Bronchial epithelial cell (primary cell): ENCODE measurements at regions not wholly inside any gene's neighbourhood (a gene's known extent, or its start where the extent isn't known, plus 50 kb on each side); places are given as distances from the start of the nearest gene placed in this dataset.
A peak's percentile ranks its signal among the peaks of the same experiment; 100 is the strongest.

Experiments used
- DNase-seq: peaks from one replicate; pipeline ENCODE4 v3.0.0-alpha.2; 2010; ENCODE audit warnings: low read depth
- FAIRE-seq: peaks from 2 replicates; lab custom pipeline; 2011; peaks lifted over from hg19 to GRCh38; lab: Jason Lieb, UNC
- H3K27me3 ChIP-seq: 2 replicates; pipeline ENCODE4 v1.5.1; 2011; ENCODE audit warnings: low read length; ENCODE audit not compliant: control insufficient read depth, insufficient read depth
- H3K36me3 ChIP-seq: 2 replicates; pipeline ENCODE4 v1.5.1; 2011; ENCODE audit warnings: low read length; ENCODE audit not compliant: control insufficient read depth, insufficient read depth
- H3K4me3 ChIP-seq: 2 replicates; pipeline ENCODE4 v1.5.1; 2011; ENCODE audit warnings: mild to moderate bottlenecking, low read depth, low read length, control low read depth
- CTCF ChIP-seq: IDR thresholded peaks from 2 replicates; pipeline ENCODE4 v1.5.1; 2011; ENCODE audit warnings: mild to moderate bottlenecking, moderate library complexity, low read length, control low read depth, inconsistent platforms; ENCODE audit not compliant: insufficient read depth, severe bottlenecking

GRCh38 chr2:220005362-220005761, 377.9 kb downstream of the SLC4A3 start:
- FAIRE-seq = no peak
- Histone ChIP-seq H3K36me3 (no peaks in the 10 kb centered on the region), H3K27me3 (no peaks in the 10 kb centered on the region), H3K4me3 (no peak overlapping the region)
- no peak for TF ChIP-seq CTCF
- no peak for DNase-seq

GRCh38 chr2:220006152-220006621, 378.8 kb downstream of the SLC4A3 start:
- FAIRE-seq (no peak), DNase-seq (no peak)
- no peak overlapping the region for H3K4me3 ChIP-seq
- H3K36me3 ChIP-seq = no peaks in the 10 kb centered on the region
- no peak for TF ChIP-seq CTCF
- H3K27me3 ChIP-seq = no peaks in the 10 kb centered on the region

GRCh38 chr2:220011859-220012258, 384.4 kb downstream of the SLC4A3 start:
- no peaks in the 10 kb centered on the region for H3K36me3 ChIP-seq
- no peaks in the 10 kb centered on the region for H3K27me3 ChIP-seq
- TF ChIP-seq CTCF = no peak
- no peak for DNase-seq
- FAIRE-seq = no peak
- H3K4me3 ChIP-seq = no peak overlapping the region

- no peak overlapping the region for H3K4me3 ChIP-seq
- no peak for DNase-seq
- no peak for TF ChIP-seq CTCF
- no peaks in the 10 kb centered on the region for H3K36me3 ChIP-seq
- FAIRE-seq = no peak
- no peaks in the 10 kb centered on the region for H3K27me3 ChIP-seq
Observed at GRCh38 chr2:220014961-220015360, 387.5 kb downstream of the SLC4A3 start.

GRCh38 chr2:220015576-220015975, 388.1 kb downstream of the SLC4A3 start:
- no peak for FAIRE-seq
- Histone ChIP-seq H3K36me3 (no peaks in the 10 kb centered on the region), H3K4me3 (no peak overlapping the region), H3K27me3 (no peaks in the 10 kb centered on the region)
- DNase-seq = no peak
- TF ChIP-seq CTCF = no peak

GRCh38 chr2:220025207-220025606, 397.8 kb downstream of the SLC4A3 start:
- DNase-seq (peak; percentile 20), FAIRE-seq (no peak)
- no peak overlapping the region for H3K4me3 ChIP-seq
- TF ChIP-seq CTCF = no peak
- H3K36me3 ChIP-seq = no peaks in the 10 kb centered on the region
- H3K27me3 ChIP-seq = no peaks in the 10 kb centered on the region
